Caki2 (cell line): ENCODE measurements at regions not wholly inside any gene's neighbourhood (a gene's known extent, or its start where the extent isn't known, plus 50 kb on each side); places are given as distances from the start of the nearest gene placed in this dataset.
"Not testable (repeated sequence)": the region's sequence is repeated elsewhere in the genome, so short reads cannot be mapped to it uniquely, and the experiment has no call there.

Experiments
- DNase-seq: peaks from one replicate; pipeline ENCODE4 v3.0.0-alpha.2; 2015; ENCODE audit warnings: low read depth
- in situ Hi-C: cut with HindIII; loops from 2 replicates; pipeline ENCODE4 v1.10.0; 2016; ENCODE audit warnings: low sequenced_read_pairs, low pct_unique_long_range_greater_than_20kb, mixed read lengths

GRCh38 chr9:25480696-25481095 lies 197.5 kb downstream of the TUSC1 start:
- no peak for DNase-seq
- in situ Hi-C loops = no loop called here

GRCh38 chr9:25472681-25473080 lies 205.6 kb downstream of the TUSC1 start:
- in situ Hi-C loops = no loop called here

GRCh38 chr9:25472085-25472607 lies 206.1 kb downstream of the TUSC1 start:
- DNase-seq = no peak
- in situ Hi-C loops = no loop called here

More at GRCh38 chr9:25472681-25473080, 205.6 kb downstream of the TUSC1 start:
- no peak for DNase-seq

- DNase-seq = no peak
- in situ Hi-C loops = no loop called here
Observed at GRCh38 chr9:25461416-25461815, 216.8 kb downstream of the TUSC1 start.

GRCh38 chr9:25453875-25454274 lies 224.4 kb downstream of the TUSC1 start:
- no peak for DNase-seq
- in situ Hi-C loops = no loop called here

GRCh38 chr9:25449503-25449902 lies 228.7 kb downstream of the TUSC1 start:
- in situ Hi-C loops = no loop called here
- no peak for DNase-seq

- in situ Hi-C loops, DNase-seq: not testable (repeated sequence)
Observed at GRCh38 chr9:25445721-25446120, 232.5 kb downstream of the TUSC1 start.

GRCh38 chr9:25442526-25442925 lies 235.7 kb downstream of the TUSC1 start:
- in situ Hi-C loops = no loop called here

GRCh38 chr9:25427898-25428297 lies 250.3 kb downstream of the TUSC1 start:
- in situ Hi-C loops = no loop called here
- DNase-seq = no peak

More at GRCh38 chr9:25442526-25442925, 235.7 kb downstream of the TUSC1 start:
- no peak for DNase-seq

GRCh38 chr9:25427290-25427689 lies 251.0 kb downstream of the TUSC1 start:
- in situ Hi-C loops = no loop called here
- no peak for DNase-seq

- in situ Hi-C loops = no loop called here
- no peak for DNase-seq
Observed at GRCh38 chr9:25421560-25421959, 256.7 kb downstream of the TUSC1 start.

GRCh38 chr9:25418974-25419373 lies 259.3 kb downstream of the TUSC1 start:
- in situ Hi-C loops = no loop called here
- no peak for DNase-seq

- DNase-seq = no peak
- in situ Hi-C loops = no loop called here
Observed at GRCh38 chr9:25415718-25416117, 262.5 kb downstream of the TUSC1 start.

GRCh38 chr9:25412646-25413045 lies 265.6 kb downstream of the TUSC1 start:
- DNase-seq = no peak
- in situ Hi-C loops = no loop called here

- DNase-seq = no peak
- in situ Hi-C loops = no loop called here
Observed at GRCh38 chr9:25397746-25398145, 280.5 kb downstream of the TUSC1 start.

GRCh38 chr9:25396828-25397227 lies 281.4 kb downstream of the TUSC1 start:
- no peak for DNase-seq
- in situ Hi-C loops = no loop called here

GRCh38 chr9:25381141-25381540 lies 297.1 kb downstream of the TUSC1 start:
- in situ Hi-C loops = no loop called here
- DNase-seq = no peak

- no peak for DNase-seq
- in situ Hi-C loops = no loop called here
Observed at GRCh38 chr9:25377039-25377438, 301.2 kb downstream of the TUSC1 start.

GRCh38 chr9:25374281-25374680 lies 304.0 kb downstream of the TUSC1 start:
- no peak for DNase-seq
- in situ Hi-C loops = no loop called here

- in situ Hi-C loops = no loop called here
- DNase-seq = no peak
Observed at GRCh38 chr9:25366906-25367305, 311.3 kb downstream of the TUSC1 start.

GRCh38 chr9:25353783-25354182 lies 324.5 kb downstream of the TUSC1 start:
- in situ Hi-C loops = no loop called here

More at GRCh38 chr9:25353783-25354182, 324.5 kb downstream of the TUSC1 start:
- DNase-seq = no peak
